Neutrophil (primary cell): ENCODE measurements at regions not wholly inside any gene's neighbourhood (a gene's known extent, or its start where the extent isn't known, plus 50 kb on each side); places are given as distances from the start of the nearest gene placed in this dataset.
"Not testable (repeated sequence)": the region's sequence is repeated elsewhere in the genome, so short reads cannot be mapped to it uniquely, and the experiment has no call there.

ENCODE experiments used
- H3K27ac ChIP-seq: fragments of 200-600 bp; sonication (generic); 2 replicates; pipeline ENCODE4 v1.5.1; 2016; ENCODE audit warnings: mild to moderate bottlenecking, moderate library complexity
- H3K27me3 ChIP-seq: fragments of 200-600 bp; sonication (generic); 2 replicates; pipeline ENCODE4 v1.6.0; 2016; ENCODE audit warnings: mild to moderate bottlenecking
- H3K36me3 ChIP-seq: fragments of 200-600 bp; sonication (generic); 2 replicates; pipeline ENCODE4 v1.5.1; 2017
- H3K4me1 ChIP-seq, 2 experiments: fragments of 200-600 bp in 1 of 2; sonication (generic) in 1 of 2; 1 replicate in 1 of 2; 2 replicates in 1 of 2; pipeline versions ENCODE4 v1.5.1 to v1.6.1; 2013 to 2016; ENCODE audit warnings: low read depth in 1 of 2, low read length in 1 of 2, mild to moderate bottlenecking in 1 of 2, moderate library complexity in 1 of 2; ENCODE audit not compliant: control insufficient read depth in 1 of 2, insufficient read depth in 1 of 2
- H3K4me3 ChIP-seq, 2 experiments: fragments of 200-600 bp in 1 of 2; sonication (generic) in 1 of 2; 1 replicate in 1 of 2; 2 replicates in 1 of 2; pipeline ENCODE4 v1.5.1; 2013 to 2016; ENCODE audit warnings: low read depth in 1 of 2, low read length in 1 of 2, mild to moderate bottlenecking in 1 of 2, moderate library complexity in 1 of 2
- H3K9me3 ChIP-seq: fragments of 200-600 bp; sonication (generic); 2 replicates; pipeline ENCODE4 v1.5.1; 2016
- TF ChIP-seq, protein P1 (sequence below): fragments of 200-600 bp; sonication (generic); IDR thresholded peaks from 2 replicates; pipeline ENCODE4 v1.5.1; 2016; ENCODE audit warnings: antibody characterized with exemption

- H3K36me3 ChIP-seq, result no peaks in the 10 kb centered on the region
- no peak overlapping the region for H3K27ac ChIP-seq
- no peaks in the 10 kb centered on the region for H3K9me3 ChIP-seq
- no peaks in the 10 kb centered on the region for H3K4me1 ChIP-seq
- H3K4me3 ChIP-seq, result no peak overlapping the region
- TF ChIP-seq, protein P1, sequence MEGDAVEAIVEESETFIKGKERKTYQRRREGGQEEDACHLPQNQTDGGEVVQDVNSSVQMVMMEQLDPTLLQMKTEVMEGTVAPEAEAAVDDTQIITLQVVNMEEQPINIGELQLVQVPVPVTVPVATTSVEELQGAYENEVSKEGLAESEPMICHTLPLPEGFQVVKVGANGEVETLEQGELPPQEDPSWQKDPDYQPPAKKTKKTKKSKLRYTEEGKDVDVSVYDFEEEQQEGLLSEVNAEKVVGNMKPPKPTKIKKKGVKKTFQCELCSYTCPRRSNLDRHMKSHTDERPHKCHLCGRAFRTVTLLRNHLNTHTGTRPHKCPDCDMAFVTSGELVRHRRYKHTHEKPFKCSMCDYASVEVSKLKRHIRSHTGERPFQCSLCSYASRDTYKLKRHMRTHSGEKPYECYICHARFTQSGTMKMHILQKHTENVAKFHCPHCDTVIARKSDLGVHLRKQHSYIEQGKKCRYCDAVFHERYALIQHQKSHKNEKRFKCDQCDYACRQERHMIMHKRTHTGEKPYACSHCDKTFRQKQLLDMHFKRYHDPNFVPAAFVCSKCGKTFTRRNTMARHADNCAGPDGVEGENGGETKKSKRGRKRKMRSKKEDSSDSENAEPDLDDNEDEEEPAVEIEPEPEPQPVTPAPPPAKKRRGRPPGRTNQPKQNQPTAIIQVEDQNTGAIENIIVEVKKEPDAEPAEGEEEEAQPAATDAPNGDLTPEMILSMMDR, result no peak
- no peaks in the 10 kb centered on the region for H3K27me3 ChIP-seq
These were observed 419.8 kb downstream of the NSUN3 start for GRCh38 chr3:94482686-94483085.

GRCh38 chr3:94483403-94483802 lies 420.5 kb downstream of the NSUN3 start:
- Histone ChIP-seq H3K27ac (no peak overlapping the region), H3K36me3 (no peaks in the 10 kb centered on the region), H3K9me3 (no peaks in the 10 kb centered on the region), H3K4me1 (no peaks in the 10 kb centered on the region), H3K27me3 (no peaks in the 10 kb centered on the region), H3K4me3 (no peak overlapping the region)
- TF ChIP-seq, protein P1, result no peak

DNA sequence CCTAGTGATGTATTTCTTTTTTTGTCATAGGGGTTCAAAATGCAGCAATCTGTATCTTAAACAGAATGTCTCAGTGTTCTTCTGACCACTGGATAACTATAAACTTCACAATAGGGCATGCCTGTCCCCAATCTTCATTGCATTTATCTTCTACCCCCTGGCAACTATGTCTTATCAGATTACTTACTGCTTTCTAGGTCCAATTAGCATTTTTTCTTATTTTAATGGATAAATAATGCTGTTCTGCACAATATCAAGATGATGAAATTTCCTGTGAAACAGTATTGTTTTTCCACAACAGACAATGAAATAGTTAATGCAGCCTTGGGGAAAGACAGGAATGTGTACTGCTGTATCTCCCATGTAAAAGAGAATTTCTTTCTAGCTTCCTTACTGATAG lies 432.1 kb downstream of the NSUN3 start:
- Histone ChIP-seq H3K4me1 (no peaks in the 10 kb centered on the region), H3K27me3 (no peaks in the 10 kb centered on the region), H3K36me3 (no peaks in the 10 kb centered on the region), H3K27ac (no peak overlapping the region), H3K9me3 (no peaks in the 10 kb centered on the region), H3K4me3 (no peak overlapping the region)
- TF ChIP-seq, protein P1, result no peak

GRCh38 chr3:94500146-94500545 lies 437.3 kb downstream of the NSUN3 start:
- Histone ChIP-seq H3K4me1 (no peaks in the 10 kb centered on the region), H3K36me3 (no peaks in the 10 kb centered on the region), H3K27ac (no peak overlapping the region), H3K9me3 (no peaks in the 10 kb centered on the region), H3K27me3 (no peaks in the 10 kb centered on the region), H3K4me3 (no peak overlapping the region)
- TF ChIP-seq, protein P1, result no peak

- H3K9me3 ChIP-seq, H3K4me1 ChIP-seq, H3K27me3 ChIP-seq, H3K36me3 ChIP-seq, H3K27ac ChIP-seq, H3K4me3 ChIP-seq: not testable (repeated sequence)
These were observed 444.5 kb downstream of the NSUN3 start for GRCh38 chr3:94507354-94507753.

GRCh38 chr3:94512876-94513275 lies 450.0 kb downstream of the NSUN3 start:
- no peaks in the 10 kb centered on the region for H3K9me3 ChIP-seq
- H3K4me3 ChIP-seq, result no peak overlapping the region
- H3K27ac ChIP-seq, result no peak overlapping the region
- no peaks in the 10 kb centered on the region for H3K27me3 ChIP-seq
- TF ChIP-seq, protein P1, result no peak
- H3K4me1 ChIP-seq, result no peaks in the 10 kb centered on the region
- no peaks in the 10 kb centered on the region for H3K36me3 ChIP-seq
